GM06990 (cell line): ENCODE measurements at regions not wholly inside any gene's neighbourhood (a gene's known extent, or its start where the extent isn't known, plus 50 kb on each side); places are given as distances from the start of the nearest gene placed in this dataset.

ENCODE experiments used
- DNase-seq: peaks from one replicate; pipeline ENCODE4 v3.0.0-alpha.2; 2011; ENCODE audit not compliant: insufficient read length; ENCODE audit errors: extremely low read depth
- H3K27me3 ChIP-seq: replicated peaks from 2 replicates; pipeline ENCODE4 v1.6.0; 2011; ENCODE audit warnings: low read length; ENCODE audit not compliant: control insufficient read depth, insufficient read depth
- H3K36me3 ChIP-seq: 2 replicates; pipeline ENCODE4 v1.5.1; 2011; ENCODE audit warnings: low read length; ENCODE audit not compliant: control insufficient read depth, insufficient read depth
- H3K4me3 ChIP-seq: replicated peaks from 2 replicates; pipeline ENCODE4 v1.5.1; 2011; ENCODE audit warnings: low read depth, mild to moderate bottlenecking, control low read depth, low read length
- CTCF ChIP-seq: IDR thresholded peaks from 2 replicates; pipeline ENCODE4 v1.5.1; 2011; ENCODE audit warnings: low read length, control low read depth, mild to moderate bottlenecking, inconsistent platforms; ENCODE audit not compliant: insufficient read depth, poor library complexity, severe bottlenecking

GRCh38 chr12:29050503-29050902 is 98.6 kb upstream of the FAR2 start:
- Histone ChIP-seq H3K4me3 (no peak overlapping the region), H3K36me3 (no peaks in the 10 kb centered on the region), H3K27me3 (no peaks in the 10 kb centered on the region)
- no peak for DNase-seq
- no peak for TF ChIP-seq CTCF

GRCh38 chr12:29051221-29051620 is 97.9 kb upstream of the FAR2 start:
- Histone ChIP-seq H3K27me3 (no peaks in the 10 kb centered on the region), H3K36me3 (no peaks in the 10 kb centered on the region), H3K4me3 (no peak overlapping the region)
- no peak for DNase-seq
- no peak for TF ChIP-seq CTCF

GRCh38 chr12:29053567-29053966 is 95.5 kb upstream of the FAR2 start:
- TF ChIP-seq CTCF = no peak
- no peaks in the 10 kb centered on the region for H3K36me3 ChIP-seq
- H3K4me3 ChIP-seq = no peak overlapping the region
- H3K27me3 ChIP-seq = no peaks in the 10 kb centered on the region
- no peak for DNase-seq

- H3K4me3 ChIP-seq = no peak overlapping the region
- TF ChIP-seq CTCF = no peak
- DNase-seq = no peak
- H3K36me3 ChIP-seq = no peaks in the 10 kb centered on the region
- H3K27me3 ChIP-seq = no peaks in the 10 kb centered on the region
Measured at GRCh38 chr12:29054858-29055663, 94.0 kb upstream of the FAR2 start.

- H3K4me3 ChIP-seq = no peak overlapping the region
- TF ChIP-seq CTCF = no peak
- no peaks in the 10 kb centered on the region for H3K27me3 ChIP-seq
- DNase-seq = no peak
- H3K36me3 ChIP-seq = no peaks in the 10 kb centered on the region
Measured at GRCh38 chr12:29066011-29066588, 83.0 kb upstream of the FAR2 start.
